ENCODE measurements at regions not wholly inside any gene's neighbourhood (a gene's known extent, or its start where the extent isn't known, plus 50 kb on each side); places are given as distances from the start of the nearest gene placed in this dataset.
"Not testable (repeated sequence)": the region's sequence is repeated elsewhere in the genome, so short reads cannot be mapped to it uniquely, and the experiment has no call there.

DNA sequence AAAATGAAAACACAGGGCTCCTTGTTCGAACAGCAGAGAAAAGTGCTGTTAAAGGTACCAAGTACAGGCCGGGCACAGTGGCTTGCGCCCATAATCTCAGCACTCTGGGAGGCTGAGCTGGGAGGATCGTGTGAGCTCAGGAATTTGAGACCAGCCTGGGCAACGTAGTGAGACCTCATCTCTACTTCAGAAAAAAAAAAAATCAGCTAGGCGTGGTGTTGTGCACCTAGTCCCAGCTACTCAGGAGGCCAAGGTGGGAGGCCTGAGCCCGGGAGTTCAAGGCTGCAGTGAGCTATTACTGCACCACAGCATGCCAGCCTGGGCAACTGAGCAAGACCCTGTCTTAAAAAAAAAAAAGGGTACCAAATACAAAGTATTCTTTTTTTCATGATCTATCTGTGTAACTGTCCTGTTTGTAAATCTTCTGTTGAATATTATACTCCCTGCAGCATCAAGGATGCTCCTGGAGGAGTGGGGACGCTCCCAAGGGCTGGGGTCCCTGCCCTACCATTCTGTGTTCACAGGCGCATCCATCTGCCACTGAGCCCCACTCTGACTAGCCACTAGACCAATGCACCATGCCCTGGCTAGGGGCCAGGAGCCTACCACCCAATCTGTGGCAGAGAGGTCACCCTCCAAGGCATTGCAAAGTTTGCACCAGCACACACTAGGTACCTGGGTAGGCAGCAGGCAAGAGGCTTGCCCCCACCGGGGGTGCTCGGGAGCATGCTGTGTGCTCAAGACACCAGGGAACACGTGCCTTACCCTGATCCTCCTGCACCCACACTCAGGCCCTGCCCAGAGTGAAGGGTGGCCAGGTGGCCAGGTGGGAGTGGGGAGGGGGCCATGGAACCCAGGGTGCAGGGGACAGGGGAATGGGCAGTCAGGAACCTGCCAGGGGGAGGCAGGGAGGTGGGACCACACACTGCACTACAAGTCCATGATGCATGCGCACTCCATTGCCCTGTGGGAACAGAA lies 67.3 kb upstream of the KMT2C start:
- DNase-seq, result no peak

DNA sequence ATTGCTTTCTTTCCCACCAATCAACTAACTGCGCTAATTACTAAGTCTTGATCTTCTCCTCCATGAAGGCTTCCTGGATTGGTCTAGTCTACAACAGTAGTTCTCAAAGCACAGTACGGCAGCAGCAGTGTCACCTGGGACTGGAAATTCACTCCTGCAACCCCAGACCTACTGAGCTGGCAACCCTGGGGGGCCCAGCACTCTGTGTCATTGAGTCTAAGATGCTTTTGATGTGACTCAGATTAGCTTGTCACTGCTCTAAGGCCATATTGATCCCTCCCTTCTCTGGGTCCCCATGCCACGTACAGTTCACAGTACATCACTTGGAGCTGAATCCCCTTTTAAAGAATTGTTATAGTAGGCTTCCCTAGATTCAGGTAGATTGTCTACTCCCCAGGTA lies 65.7 kb upstream of the KMT2C start:
- no peak for DNase-seq

DNA sequence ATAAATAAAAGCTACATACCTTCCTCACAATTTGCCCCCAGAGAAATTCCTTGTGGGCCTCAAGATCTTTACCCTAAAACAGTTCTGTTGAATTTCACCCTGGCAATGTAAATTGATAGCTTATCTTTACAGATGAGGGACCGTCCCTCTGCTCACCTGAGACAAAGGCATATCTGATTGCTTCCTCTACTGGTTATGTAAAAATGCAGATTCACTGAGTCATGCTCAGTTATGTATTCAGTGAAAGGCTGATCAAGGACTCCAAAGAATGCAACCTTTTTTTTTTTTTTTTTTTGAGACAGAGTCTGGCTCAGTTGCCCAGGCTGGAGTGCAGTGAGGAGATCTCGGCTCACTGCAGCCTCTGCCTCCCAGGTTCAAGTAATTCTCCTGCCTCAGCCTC lies 64.2 kb upstream of the KMT2C start:
- DNase-seq, result not testable (repeated sequence)

DNA sequence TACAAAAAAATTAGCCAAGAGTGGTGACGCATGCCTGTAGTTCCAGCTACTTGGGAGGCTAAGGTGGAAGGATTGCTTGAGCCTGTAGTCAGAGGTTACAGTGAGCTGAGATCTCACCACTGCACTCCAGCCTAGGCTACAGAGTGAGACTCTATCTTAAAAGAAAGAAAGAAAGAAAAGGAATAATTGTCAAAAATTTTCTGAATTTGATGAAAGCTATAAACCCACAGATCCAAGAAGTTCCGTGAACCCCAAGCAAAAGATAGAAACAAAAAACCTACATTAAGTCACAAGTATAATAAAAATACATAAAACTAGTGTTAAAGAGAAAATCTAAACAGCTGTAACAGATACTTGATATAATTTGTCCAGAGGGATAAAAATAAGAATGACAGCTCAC lies 60.1 kb upstream of the KMT2C start:
- no peak for DNase-seq

DNA sequence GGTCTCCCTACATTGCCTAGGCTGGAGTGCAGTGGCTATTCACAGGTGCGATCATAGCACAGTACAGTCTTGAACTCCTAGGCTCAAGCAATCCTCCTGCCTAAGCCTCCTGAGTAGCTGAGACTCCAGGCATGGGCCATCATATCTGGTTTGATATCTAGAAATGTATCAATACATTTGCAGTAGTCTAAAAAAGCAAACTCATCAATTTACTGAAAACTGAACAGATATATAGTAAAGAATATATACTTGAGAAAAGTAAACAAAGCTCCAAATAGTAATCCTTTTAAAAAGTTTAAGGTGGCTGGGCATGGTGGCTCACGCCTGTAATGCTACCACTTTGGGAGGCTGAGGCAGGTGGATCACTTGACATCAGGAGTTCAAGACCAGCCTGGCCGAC lies 57.1 kb upstream of the KMT2C start:
- no peak for DNase-seq

DNA sequence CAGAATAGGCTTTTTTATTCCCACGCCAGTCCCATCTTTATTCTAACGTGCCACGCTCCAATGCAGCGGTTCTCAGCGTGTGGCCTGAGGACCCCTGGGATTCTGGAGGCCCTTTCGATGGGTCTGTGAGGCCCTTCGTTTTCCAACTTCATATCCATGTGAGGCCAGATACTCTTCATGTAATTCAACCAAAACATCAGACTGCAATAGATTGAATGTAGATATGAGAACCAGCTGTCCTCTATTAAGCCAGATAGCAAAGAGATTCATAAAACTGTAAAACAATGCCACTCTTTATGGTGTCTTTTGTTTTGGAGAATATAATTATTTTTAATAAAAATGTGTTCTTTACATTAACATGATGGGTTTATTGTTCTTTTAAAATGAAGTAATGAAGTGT lies 53.2 kb upstream of the KMT2C start:
- no peak for DNase-seq

DNA sequence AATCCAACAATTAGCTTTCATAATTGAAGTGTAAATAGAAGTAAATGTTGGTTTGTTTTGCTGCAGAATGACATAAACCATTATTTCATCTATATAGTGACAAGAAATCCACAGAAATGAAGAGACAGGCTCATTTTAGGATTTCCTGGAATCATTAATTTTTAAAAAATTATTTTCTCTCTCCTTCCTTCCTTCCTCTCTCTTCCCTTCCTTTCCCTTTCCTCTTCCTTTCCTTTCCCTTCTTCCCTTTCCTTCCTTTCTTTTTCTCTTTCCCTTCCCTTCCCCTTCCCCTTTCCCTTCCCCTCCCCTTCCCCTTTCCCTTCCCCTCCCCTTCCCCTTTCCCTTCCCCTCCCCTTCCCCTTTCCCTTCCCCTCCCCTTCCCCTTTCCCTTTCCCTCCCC lies 51.2 kb upstream of the KMT2C start:
- no peak for DNase-seq

DNA sequence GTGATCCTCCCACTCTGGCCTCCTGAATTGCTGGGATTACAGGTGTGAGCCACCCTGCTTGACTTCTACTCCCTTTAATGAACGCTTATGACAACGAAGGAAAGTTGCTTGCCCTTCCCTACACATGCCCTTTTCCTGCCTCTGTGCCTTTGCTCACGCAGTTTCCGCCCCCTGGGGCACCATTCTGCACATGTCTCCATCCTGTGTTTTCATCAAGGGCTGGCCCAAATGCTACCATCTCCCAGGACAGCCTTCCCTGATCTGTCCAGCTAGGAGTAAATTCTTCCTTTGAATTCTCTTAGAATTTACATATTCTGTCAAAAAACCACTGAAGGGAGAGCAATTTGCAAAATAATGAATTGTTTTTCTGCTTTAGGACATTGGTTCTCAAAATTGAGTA lies 50.0 kb upstream of the KMT2C start:
- DNase-seq, result no peak
